Neural crest cell (in vitro differentiated cells): ENCODE measurements at regions not wholly inside any gene's neighbourhood (a gene's known extent, or its start where the extent isn't known, plus 50 kb on each side); places are given as distances from the start of the nearest gene placed in this dataset.

Experiments
- DNase-seq: peaks from one replicate; pipeline ENCODE4 v3.0.0; 2021; ENCODE audit warnings: low read depth, mixed read lengths, low spot score
- H3K27ac Mint-ChIP-seq: one replicate; pipeline ENCODE4 v1.8.0; 2021; ENCODE audit warnings: mild to moderate bottlenecking, mixed read lengths; ENCODE audit not compliant: unreplicated experiment
- H3K27me3 Mint-ChIP-seq: 2 replicates; pipeline ENCODE4 v1.8.0; 2021; ENCODE audit warnings: low read depth, mild to moderate bottlenecking, mixed read lengths
- H3K36me3 Mint-ChIP-seq: 2 replicates; pipeline ENCODE4 v1.8.0; 2021; ENCODE audit warnings: low read depth, mild to moderate bottlenecking, mixed read lengths
- H3K4me1 Mint-ChIP-seq: 2 replicates; pipeline ENCODE4 v1.8.0; 2021; ENCODE audit warnings: mixed read lengths
- H3K4me3 Mint-ChIP-seq: one replicate; pipeline ENCODE4 v1.8.0; 2021; ENCODE audit warnings: mild to moderate bottlenecking, mixed read lengths
- H3K9me3 Mint-ChIP-seq: 2 replicates; pipeline ENCODE4 v1.8.0; 2021; ENCODE audit warnings: mixed read lengths
- CTCF ChIP-seq: fragments of 200-600 bp; sonication (generic); conservative IDR thresholded peaks from 2 replicates; pipeline ENCODE4 v1.5.0; 2021; ENCODE audit warnings: antibody characterized with exemption, mild to moderate bottlenecking

GRCh38 chr17:72393553-72393952 lies 272.7 kb downstream of the SOX9 start:
- peaks cover 8% of the 10 kb centered on the region for H3K4me1 Mint-ChIP-seq
- no peak for TF ChIP-seq CTCF
- no peaks in the 10 kb centered on the region for H3K9me3 Mint-ChIP-seq
- H3K27ac Mint-ChIP-seq: no peak overlapping the region
- H3K4me3 Mint-ChIP-seq: no peak overlapping the region
- no peak for DNase-seq
- no peaks in the 10 kb centered on the region for H3K36me3 Mint-ChIP-seq
- no peaks in the 10 kb centered on the region for H3K27me3 Mint-ChIP-seq

GRCh38 chr17:72394531-72394930 lies 273.7 kb downstream of the SOX9 start:
- Mint-ChIP-seq H3K27me3 (no peaks in the 10 kb centered on the region), H3K4me3 (no peak overlapping the region), H3K27ac (no peak overlapping the region), H3K4me1 (peaks cover 8% of the 10 kb centered on the region), H3K36me3 (no peaks in the 10 kb centered on the region), H3K9me3 (no peaks in the 10 kb centered on the region)
- TF ChIP-seq CTCF: no peak
- DNase-seq: no peak

- Mint-ChIP-seq H3K4me1 (peaks cover 8% of the 10 kb centered on the region), H3K9me3 (no peaks in the 10 kb centered on the region), H3K27me3 (no peaks in the 10 kb centered on the region), H3K27ac (no peak overlapping the region), H3K36me3 (no peaks in the 10 kb centered on the region), H3K4me3 (no peak overlapping the region)
- DNase-seq: no peak
- no peak for TF ChIP-seq CTCF
These were observed 275.3 kb downstream of the SOX9 start for GRCh38 chr17:72396121-72396520.

- H3K4me1 Mint-ChIP-seq: peaks cover 8% of the 10 kb centered on the region
- no peak for DNase-seq
These were observed 276.4 kb downstream of the SOX9 start for GRCh38 chr17:72397223-72397667.

GRCh38 chr17:72397687-72398086 lies 276.9 kb downstream of the SOX9 start:
- no peak for TF ChIP-seq CTCF
- Mint-ChIP-seq H3K4me3 (no peak overlapping the region), H3K27me3 (no peaks in the 10 kb centered on the region), H3K9me3 (no peaks in the 10 kb centered on the region), H3K27ac (no peak overlapping the region), H3K4me1 (peaks cover 8% of the 10 kb centered on the region), H3K36me3 (no peaks in the 10 kb centered on the region)
- DNase-seq: no peak

More at GRCh38 chr17:72397223-72397667, 276.4 kb downstream of the SOX9 start:
- Mint-ChIP-seq H3K27ac (no peak overlapping the region), H3K36me3 (no peaks in the 10 kb centered on the region), H3K4me3 (no peak overlapping the region), H3K9me3 (no peaks in the 10 kb centered on the region), H3K27me3 (no peaks in the 10 kb centered on the region)
- no peak for TF ChIP-seq CTCF
